GM21717 (cell line): ENCODE measurements at regions not wholly inside any gene's neighbourhood (a gene's known extent, or its start where the extent isn't known, plus 50 kb on each side); places are given as distances from the start of the nearest gene placed in this dataset.

ENCODE experiments used
- ATAC-seq: cut with Tn5 transposase; IDR thresholded peaks from one replicate; pipeline ENCODE4 v1.9.1; 2021; ENCODE audit warnings: mild to moderate bottlenecking, moderate library complexity; ENCODE audit not compliant: unreplicated experiment

- ATAC-seq, result peak; percentile 86
Measured at GRCh38 chr3:135310317-135310716, 515.3 kb downstream of the EPHB1 start.

GRCh38 chr3:135311699-135312098 is 516.6 kb downstream of the EPHB1 start:
- no peak for ATAC-seq

GRCh38 chr3:135314237-135314636 is 519.2 kb downstream of the EPHB1 start:
- no peak for ATAC-seq

GRCh38 chr3:135324301-135324700 is 529.2 kb downstream of the EPHB1 start:
- ATAC-seq, result no peak

- ATAC-seq, result no peak
Measured at GRCh38 chr3:135325096-135325495, 530.0 kb downstream of the EPHB1 start.

GRCh38 chr3:135325726-135326235 is 530.7 kb downstream of the EPHB1 start:
- ATAC-seq, result no peak

GRCh38 chr3:135326851-135327250 is 531.8 kb downstream of the EPHB1 start:
- no peak for ATAC-seq

- no peak for ATAC-seq
Measured at GRCh38 chr3:135328036-135328435, 533.0 kb downstream of the EPHB1 start.

- no peak for ATAC-seq
Measured at GRCh38 chr3:135329479-135329878, 534.4 kb downstream of the EPHB1 start.

- ATAC-seq, result no peak
Measured at GRCh38 chr3:135337192-135337591, 542.1 kb downstream of the EPHB1 start.

- no peak for ATAC-seq
Measured at GRCh38 chr3:135348690-135349089, 553.6 kb downstream of the EPHB1 start.

- no peak for ATAC-seq
Measured at GRCh38 chr3:135349254-135349948, 554.3 kb downstream of the EPHB1 start.

- ATAC-seq, result no peak
Measured at GRCh38 chr3:135352213-135352612, 557.2 kb downstream of the EPHB1 start.

- no peak for ATAC-seq
Measured at GRCh38 chr3:135362889-135363288, 567.8 kb downstream of the EPHB1 start.

- ATAC-seq, result no peak
Measured at GRCh38 chr3:135364676-135365075, 569.6 kb downstream of the EPHB1 start.

- no peak for ATAC-seq
Measured at GRCh38 chr3:135366816-135367215, 571.8 kb downstream of the EPHB1 start.

- no peak for ATAC-seq
Measured at GRCh38 chr3:135368316-135368715, 573.3 kb downstream of the EPHB1 start.

GRCh38 chr3:135368781-135369180 is 573.7 kb downstream of the EPHB1 start:
- ATAC-seq, result no peak

GRCh38 chr3:135374571-135374970 is 579.5 kb downstream of the EPHB1 start:
- ATAC-seq, result no peak

GRCh38 chr3:135382188-135382587 is 583.3 kb upstream of the PPP2R3A start:
- no peak for ATAC-seq

- ATAC-seq, result no peak
Measured at GRCh38 chr3:135382621-135383020, 582.9 kb upstream of the PPP2R3A start.

- no peak for ATAC-seq
Measured at GRCh38 chr3:135383301-135383700, 582.2 kb upstream of the PPP2R3A start.

GRCh38 chr3:135392151-135392550 is 573.4 kb upstream of the PPP2R3A start:
- no peak for ATAC-seq
